H1 (cell line): ENCODE measurements at regions not wholly inside any gene's neighbourhood (a gene's known extent, or its start where the extent isn't known, plus 50 kb on each side); places are given as distances from the start of the nearest gene placed in this dataset.

Experiments
- CTCF ChIA-PET: fragments of 300-600 bp; sonication (Branson Sonifier 250); formaldehyde crosslinking; loops from one replicate; lab custom pipeline; 2021; ENCODE audit not compliant: partially characterized antibody; lab: Charles Lee
- POLR2A ChIA-PET: fragments of 300-600 bp; sonication (Branson Sonifier 250); formaldehyde crosslinking; loops from one replicate; lab custom pipeline; 2021; ENCODE audit warnings: inconsistent platforms; ENCODE audit not compliant: partially characterized antibody; lab: Charles Lee
- DNase-seq, 2 experiments: peaks; one replicate each; pipeline versions ENCODE4 v3.0.0 to v3.0.0-alpha.2; 2010 to 2022; ENCODE audit warnings: low spot score in 2 of 2, low read depth in 1 of 2, mixed read lengths in 1 of 2
- FAIRE-seq: peaks from 2 replicates; lab custom pipeline; 2011; peaks lifted over from hg19 to GRCh38; lab: Jason Lieb, UNC
- H2AFZ ChIP-seq: 2 replicates; pipeline ENCODE4 v1.8.1; 2012; ENCODE audit warnings: low read length, inconsistent platforms
- H2AK5ac ChIP-seq: 2 replicates; pipeline ENCODE4 v1.6.1; 2013; ENCODE audit warnings: low read depth, low read length
- H2BK120ac ChIP-seq: replicated peaks from 2 replicates; pipeline ENCODE3; 2013; ENCODE audit warnings: low read depth, low read length, inconsistent platforms
- H2BK12ac ChIP-seq: 2 replicates; pipeline ENCODE4 v1.6.1; 2013; ENCODE audit warnings: low read depth, low read length
- H2BK15ac ChIP-seq: 2 replicates; pipeline ENCODE4 v1.6.1; 2013; ENCODE audit warnings: low read length
- H2BK20ac ChIP-seq: 2 replicates; pipeline ENCODE4 v1.6.1; 2013; ENCODE audit warnings: low read length
- H2BK5ac ChIP-seq: 2 replicates; pipeline ENCODE4 v1.6.1; 2013; ENCODE audit warnings: low read depth, low read length
- H3K14ac ChIP-seq: 2 replicates; pipeline ENCODE4 v1.6.1; 2013; ENCODE audit warnings: inconsistent platforms; ENCODE audit not compliant: insufficient read length
- H3K18ac ChIP-seq: 2 replicates; pipeline ENCODE4 v1.6.1; 2013; ENCODE audit warnings: low read length; ENCODE audit errors: extremely low read depth
- H3K23ac ChIP-seq: 2 replicates; pipeline ENCODE4 v1.6.1; 2013; ENCODE audit warnings: inconsistent platforms; ENCODE audit not compliant: insufficient read length
- H3K23me2 ChIP-seq: 2 replicates; pipeline ENCODE4 v1.6.1; 2013; ENCODE audit warnings: low read depth, low read length
- H3K27ac ChIP-seq: 2 replicates; pipeline ENCODE4 v1.6.1; 2011; ENCODE audit warnings: low read depth, low read length, inconsistent platforms
- H3K27me3 ChIP-seq, 4 experiments: replicated peaks in 1 of 4; 1 replicate in 1 of 4; 2 replicates in 3 of 4; pipeline versions ENCODE4 v1.6.1 to v1.8.1; 2011 to 2013; ENCODE audit warnings: low read length in 3 of 4, mild to moderate bottlenecking in 3 of 4, inconsistent platforms in 2 of 4, mixed read lengths in 2 of 4, moderate library complexity in 1 of 4; ENCODE audit not compliant: control insufficient read depth in 3 of 4, insufficient read depth in 3 of 4; ENCODE audit errors: extremely low read depth in 1 of 4
- H3K36me3 ChIP-seq, 4 experiments: 2 replicates each; pipeline versions ENCODE4 v1.6.1 to v1.8.1; 2011 to 2013; ENCODE audit warnings: mild to moderate bottlenecking in 4 of 4, low read length in 3 of 4, moderate library complexity in 2 of 4, control low read depth in 1 of 4, inconsistent platforms in 1 of 4; ENCODE audit not compliant: insufficient read depth in 4 of 4, control insufficient read depth in 2 of 4
- H3K4ac ChIP-seq: replicated peaks from 2 replicates; pipeline ENCODE3; 2013; ENCODE audit warnings: low read length, low read depth, mixed read lengths, inconsistent platforms; ENCODE audit not compliant: insufficient read length
- H3K4me1 ChIP-seq, 4 experiments: replicated peaks in 1 of 4; 1 replicate in 1 of 4; 2 replicates in 3 of 4; pipeline versions ENCODE4 v1.6.1 to v1.8.1; 2011 to 2013; ENCODE audit warnings: low read length in 3 of 4, inconsistent platforms in 2 of 4, mixed read lengths in 1 of 4; ENCODE audit not compliant: insufficient read depth in 4 of 4, control insufficient read depth in 3 of 4
- H3K4me2 ChIP-seq, 2 experiments: 2 replicates each; pipeline versions ENCODE4 v1.6.1 to v1.8.1; 2011 to 2013; ENCODE audit warnings: low read depth in 2 of 2, low read length in 2 of 2, control low read depth in 1 of 2, inconsistent platforms in 1 of 2, mild to moderate bottlenecking in 1 of 2; ENCODE audit not compliant: insufficient read depth in 1 of 2
- H3K4me3 ChIP-seq, 4 experiments: fragments of 200-600, 300-600 bp in 1 of 4; sonication (generic), shearing (Covaris generic), sonication (Bioruptor Twin) in 1 of 4; 2 replicates each; pipeline versions ENCODE4 v1.5.1 to v1.8.1; 2011 to 2016; ENCODE audit warnings: low read length in 4 of 4, low read depth in 3 of 4, control low read depth in 2 of 4, inconsistent platforms in 2 of 4, mild to moderate bottlenecking in 2 of 4, mixed read lengths in 1 of 4, moderate library complexity in 1 of 4; ENCODE audit not compliant: insufficient read depth in 2 of 4; ENCODE audit errors: extremely low read depth in 1 of 4
- H3K56ac ChIP-seq: replicated peaks from 2 replicates; pipeline ENCODE3; 2013; ENCODE audit warnings: low read depth, mild to moderate bottlenecking, mixed read lengths, low read length, inconsistent platforms; ENCODE audit not compliant: insufficient read length
- H3K79me1 ChIP-seq: 2 replicates; pipeline ENCODE4 v1.6.1; 2013; ENCODE audit warnings: low read depth, low read length, control low read depth
- H3K79me2 ChIP-seq, 2 experiments: 2 replicates each; pipeline versions ENCODE4 v1.6.1 to v1.8.1; 2012 to 2013; ENCODE audit warnings: low read length in 2 of 2, mild to moderate bottlenecking in 2 of 2, inconsistent platforms in 1 of 2; ENCODE audit not compliant: insufficient read depth in 2 of 2, control insufficient read depth in 1 of 2
- H3K9ac ChIP-seq, 4 experiments: replicated peaks in 1 of 4; 1 replicate in 1 of 4; 2 replicates in 3 of 4; pipeline versions ENCODE4 v1.6.1 to v1.8.1; 2011 to 2013; ENCODE audit warnings: low read depth in 3 of 4, low read length in 3 of 4, control low read depth in 2 of 4, mild to moderate bottlenecking in 2 of 4, moderate library complexity in 2 of 4, inconsistent platforms in 1 of 4; ENCODE audit errors: extremely low read depth in 1 of 4
- H3K9me3 ChIP-seq, 2 experiments: 2 replicates each; pipeline versions ENCODE4 v1.6.1 to v1.8.1; 2012 to 2013; ENCODE audit warnings: mild to moderate bottlenecking in 2 of 2, moderate library complexity in 2 of 2, control low read depth in 1 of 2, inconsistent platforms in 1 of 2, low read depth in 1 of 2, low read length in 1 of 2, mixed read lengths in 1 of 2; ENCODE audit not compliant: insufficient read depth in 2 of 2
- H4K20me1 ChIP-seq, 2 experiments: replicated peaks in 1 of 2; 2 replicates each; pipeline versions ENCODE3 to v1.8.1; 2011 to 2013; ENCODE audit warnings: inconsistent platforms in 2 of 2, low read length in 2 of 2, mild to moderate bottlenecking in 1 of 2; ENCODE audit not compliant: insufficient read depth in 2 of 2, control insufficient read depth in 1 of 2
- H4K5ac ChIP-seq: 2 replicates; pipeline ENCODE4 v1.6.1; 2013; ENCODE audit warnings: low read length, low read depth, mixed read lengths, inconsistent platforms; ENCODE audit not compliant: insufficient read length
- H4K8ac ChIP-seq: 2 replicates; pipeline ENCODE4 v1.8.0; 2013; ENCODE audit warnings: mild to moderate bottlenecking, moderate library complexity, low read length, inconsistent platforms; ENCODE audit not compliant: insufficient read depth; ENCODE audit errors: extremely low read depth
- H4K91ac ChIP-seq: replicated peaks from 2 replicates; pipeline ENCODE3; 2013; ENCODE audit warnings: low read length, mixed read lengths, inconsistent platforms; ENCODE audit not compliant: insufficient read length
- ASH2L ChIP-seq: fragments of 200-600, 300-600 bp; sonication (generic); IDR thresholded peaks from one replicate; pipeline ENCODE4 v1.7.1; 2017; ENCODE audit warnings: low read length
- CBX5 ChIP-seq: fragments of 300-800, 300-1000 bp; sonication (generic); IDR thresholded peaks from 2 replicates; pipeline ENCODE4 v1.7.1; 2016; ENCODE audit warnings: antibody characterized with exemption, low read length, low read depth
- CHD1 ChIP-seq: IDR thresholded peaks from 2 replicates; pipeline ENCODE4 v1.6.1; 2012; ENCODE audit warnings: low read depth, low read length, improper control_type of control experiment
- EGR1 ChIP-seq: IDR thresholded peaks from 2 replicates; pipeline ENCODE4 v1.6.1; 2011; ENCODE audit warnings: low read depth, low read length, borderline replicate concordance
- FOSL1 ChIP-seq: IDR thresholded peaks from 2 replicates; pipeline ENCODE4 v1.6.1; 2011; ENCODE audit warnings: mild to moderate bottlenecking, low read depth, low read length, moderate library complexity; ENCODE audit not compliant: insufficient read depth
- GABPA ChIP-seq: IDR thresholded peaks from 2 replicates; pipeline ENCODE4 v1.6.1; 2011; ENCODE audit warnings: mild to moderate bottlenecking, low read length, moderate library complexity, borderline replicate concordance; ENCODE audit not compliant: insufficient read depth
- GTF2F1 ChIP-seq: IDR thresholded peaks from 2 replicates; pipeline ENCODE4 v1.6.1; 2012; ENCODE audit warnings: low read depth, low read length, improper control_type of control experiment, borderline replicate concordance
- KDM5A ChIP-seq: fragments of 200-600 bp; IDR thresholded peaks from 2 replicates; pipeline ENCODE4 v1.7.1; 2012; ENCODE audit warnings: mild to moderate bottlenecking, low read length, inconsistent platforms, mixed read lengths
- NANOG ChIP-seq: IDR thresholded peaks from 2 replicates; pipeline ENCODE4 v1.6.1; 2011; ENCODE audit warnings: low read length, low read depth, mild to moderate bottlenecking, inconsistent platforms; ENCODE audit not compliant: insufficient read depth, poor library complexity, severe bottlenecking
- POU5F1 ChIP-seq: IDR thresholded peaks from 2 replicates; pipeline ENCODE4 v1.6.1; 2011; ENCODE audit warnings: low read depth, mild to moderate bottlenecking, low read length, moderate library complexity
- SIX5 ChIP-seq: IDR thresholded peaks from 2 replicates; pipeline ENCODE4 v1.6.1; 2011; ENCODE audit warnings: mild to moderate bottlenecking, low read depth, low read length
- SUZ12 ChIP-seq: fragments of 200-600 bp; sonication (generic); IDR thresholded peaks from 2 replicates; pipeline ENCODE4 v1.6.1; 2012; ENCODE audit warnings: mild to moderate bottlenecking, inconsistent platforms, low read length, moderate library complexity, mixed read lengths
- WGBS, 2 experiments: shearing (Covaris generic) in 1 of 2; methylation state at CpG; one replicate each; pipeline versions ENCODE4 v1.1.6 to v1.1.7; 2013 to 2015; ENCODE audit warnings: low lambda C conversion rate in 2 of 2, mixed read lengths in 2 of 2, inconsistent platforms in 1 of 2, low coverage in 1 of 2, missing lambda C conversion rate in 1 of 2; ENCODE audit not compliant: insufficient replicate concordance in 2 of 2, insufficient coverage in 1 of 2, insufficient read length in 1 of 2; ENCODE audit errors: extremely low coverage in 1 of 2, missing lambda C conversion rate in 1 of 2; 5-methylcytosine and 5-hydroxymethylcytosine counted together
- TF ChIP-seq, protein P1 (sequence below), 3 experiments: IDR thresholded peaks; 1 replicate in 2 of 3; 2 replicates in 1 of 3; pipeline versions ENCODE4 v1.5.1 to v1.6.1; 2011; ENCODE audit warnings: low read length in 3 of 3, mild to moderate bottlenecking in 3 of 3, inconsistent platforms in 2 of 3, low read depth in 1 of 3, moderate library complexity in 1 of 3; ENCODE audit not compliant: insufficient read depth in 1 of 3; ENCODE audit errors: control extremely low read depth in 1 of 3

DNA sequence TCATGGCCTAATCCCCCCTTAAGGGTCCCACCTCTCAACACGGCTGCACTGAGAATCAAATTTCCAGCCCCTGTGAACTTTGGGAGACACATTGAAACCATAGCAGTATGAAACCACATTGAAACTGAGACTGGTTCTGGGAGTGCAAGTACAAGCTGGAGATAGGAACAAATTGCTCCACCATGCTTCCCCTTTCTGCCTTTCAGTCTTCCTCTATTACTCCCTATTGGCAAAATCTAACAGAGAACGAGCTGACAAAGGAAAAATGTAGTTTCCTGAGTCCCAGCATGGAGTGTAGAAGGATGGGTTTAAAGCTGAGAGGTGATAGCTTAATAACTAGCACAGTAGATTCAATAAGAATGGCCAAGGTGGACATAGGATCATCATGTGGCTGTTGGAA lies 161.7 kb upstream of the RPL34 start:
- Histone ChIP-seq H3K79me2 (no peaks in the 10 kb centered on the region), H4K20me1 (no peaks in the 10 kb centered on the region), H3K4me2 (no peak overlapping the region), H3K4me3 (no peak overlapping the region), H2AK5ac (no peak overlapping the region), H3K23ac (no peak overlapping the region), H3K27ac (no peak overlapping the region), H2BK15ac (no peak overlapping the region), H3K36me3 (no peaks in the 10 kb centered on the region), H4K91ac (no peak overlapping the region), H3K9ac (no peak overlapping the region), H3K4me1 (no peaks in the 10 kb centered on the region), H3K14ac (no peak overlapping the region), H2BK120ac (no peak overlapping the region), H4K8ac (no peak overlapping the region), H3K56ac (no peak overlapping the region), H3K9me3 (no peaks in the 10 kb centered on the region), H2BK20ac (no peak overlapping the region), H2BK12ac (no peak overlapping the region), H3K79me1 (no peaks in the 10 kb centered on the region), H4K5ac (no peak overlapping the region), H3K27me3 (no peaks in the 10 kb centered on the region), H2BK5ac (no peak overlapping the region), H3K18ac (no peak overlapping the region), H2AFZ (no peak overlapping the region), H3K23me2 (no peaks in the 10 kb centered on the region), H3K4ac (no peak overlapping the region)
- POLR2A ChIA-PET, result no interaction called here
- no peak for DNase-seq
- no peak for FAIRE-seq
- 90% methylated on average over 2 of the region's 2 CpGs; no CpG with 5 or more reads in 1 of the 2 experiments for WGBS, 2 experiments
- CTCF ChIA-PET, result interaction anchor here (0.8 kb wide), 1 partner anchor 1795 kb away, joined by 3 read pairs; no protein-coding TSS in a partner anchor
- TF ChIP-seq GABPA (no peak), EGR1 (no peak), KDM5A (no peak), GTF2F1 (no peak), FOSL1 (no peak), SUZ12 (no peak), CHD1 (no peak), POU5F1 (no peak), ASH2L (no peak), CBX5 (no peak), NANOG (no peak), SIX5 (no peak)
- TF ChIP-seq, protein P1, sequence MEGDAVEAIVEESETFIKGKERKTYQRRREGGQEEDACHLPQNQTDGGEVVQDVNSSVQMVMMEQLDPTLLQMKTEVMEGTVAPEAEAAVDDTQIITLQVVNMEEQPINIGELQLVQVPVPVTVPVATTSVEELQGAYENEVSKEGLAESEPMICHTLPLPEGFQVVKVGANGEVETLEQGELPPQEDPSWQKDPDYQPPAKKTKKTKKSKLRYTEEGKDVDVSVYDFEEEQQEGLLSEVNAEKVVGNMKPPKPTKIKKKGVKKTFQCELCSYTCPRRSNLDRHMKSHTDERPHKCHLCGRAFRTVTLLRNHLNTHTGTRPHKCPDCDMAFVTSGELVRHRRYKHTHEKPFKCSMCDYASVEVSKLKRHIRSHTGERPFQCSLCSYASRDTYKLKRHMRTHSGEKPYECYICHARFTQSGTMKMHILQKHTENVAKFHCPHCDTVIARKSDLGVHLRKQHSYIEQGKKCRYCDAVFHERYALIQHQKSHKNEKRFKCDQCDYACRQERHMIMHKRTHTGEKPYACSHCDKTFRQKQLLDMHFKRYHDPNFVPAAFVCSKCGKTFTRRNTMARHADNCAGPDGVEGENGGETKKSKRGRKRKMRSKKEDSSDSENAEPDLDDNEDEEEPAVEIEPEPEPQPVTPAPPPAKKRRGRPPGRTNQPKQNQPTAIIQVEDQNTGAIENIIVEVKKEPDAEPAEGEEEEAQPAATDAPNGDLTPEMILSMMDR (IDR thresholded peaks at IDR 0.05; ENCODE audit: control extremely low read depth in 1 of 3, insufficient read depth in 1 of 3, low read depth in 1 of 3, low read length in 3 of 3), result no peak
